ENCODE measurements at regions not wholly inside any gene's neighbourhood (a gene's known extent, or its start where the extent isn't known, plus 50 kb on each side); places are given as distances from the start of the nearest gene placed in this dataset.

- DNase-seq (ENCODE audit: low spot score): no peak
- no peak for TF ChIP-seq CTCF (IDR thresholded peaks at IDR 0.05; ENCODE audit: unreplicated experiment)
- Mint-ChIP-seq H3K4me1 (ENCODE audit: unreplicated experiment) (peaks cover 3% of the 10 kb centered on the region), H3K4me3 (ENCODE audit: unreplicated experiment) (no peak overlapping the region), H3K27me3 (ENCODE audit: unreplicated experiment) (peaks cover 2% of the 10 kb centered on the region), H3K9me3 (ENCODE audit: unreplicated experiment) (no peaks in the 10 kb centered on the region), H3K36me3 (ENCODE audit: low read depth, unreplicated experiment) (no peaks in the 10 kb centered on the region), H3K27ac (ENCODE audit: unreplicated experiment) (no peak overlapping the region)
Measured at GRCh38 chr6:156464100-156464878, 312.9 kb upstream of the ARID1B start.

- H3K27ac Mint-ChIP-seq (ENCODE audit: unreplicated experiment): no peak overlapping the region
- no peak for DNase-seq (ENCODE audit: low spot score)
- peaks cover 2% of the 10 kb centered on the region for H3K27me3 Mint-ChIP-seq (ENCODE audit: unreplicated experiment)
- H3K9me3 Mint-ChIP-seq (ENCODE audit: unreplicated experiment): no peaks in the 10 kb centered on the region
- H3K36me3 Mint-ChIP-seq (ENCODE audit: low read depth, unreplicated experiment): no peaks in the 10 kb centered on the region
- H3K4me1 Mint-ChIP-seq (ENCODE audit: unreplicated experiment): peaks cover 3% of the 10 kb centered on the region
- no peak for TF ChIP-seq CTCF (IDR thresholded peaks at IDR 0.05; ENCODE audit: unreplicated experiment)
- H3K4me3 Mint-ChIP-seq (ENCODE audit: unreplicated experiment): no peak overlapping the region
Measured at GRCh38 chr6:156461647-156462046, 315.5 kb upstream of the ARID1B start.

DNA sequence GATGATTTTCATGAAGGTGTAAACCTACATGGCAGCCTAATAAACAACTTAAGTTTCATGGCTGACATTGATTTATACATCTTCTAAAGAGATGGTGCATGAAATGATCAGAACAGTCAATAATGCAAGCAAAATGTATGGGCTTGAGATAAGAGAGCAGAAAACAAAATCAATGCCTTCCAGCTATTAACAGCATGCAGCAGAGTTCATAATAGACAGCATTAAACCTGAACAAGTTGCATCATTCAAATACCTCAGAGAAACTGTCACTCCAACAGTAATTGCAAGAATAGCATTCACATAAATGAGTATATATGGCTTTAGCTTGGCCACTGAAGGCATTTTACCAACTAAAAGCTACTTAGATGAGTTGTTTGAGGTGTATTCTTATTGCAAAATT is 319.6 kb upstream of the ARID1B start:
- H3K4me1 Mint-ChIP-seq (ENCODE audit: unreplicated experiment): no peaks in the 10 kb centered on the region
- H3K36me3 Mint-ChIP-seq (ENCODE audit: low read depth, unreplicated experiment): no peaks in the 10 kb centered on the region
- H3K27me3 Mint-ChIP-seq (ENCODE audit: unreplicated experiment): peaks cover 2% of the 10 kb centered on the region
- H3K27ac Mint-ChIP-seq (ENCODE audit: unreplicated experiment): no peak overlapping the region
- no peak overlapping the region for H3K4me3 Mint-ChIP-seq (ENCODE audit: unreplicated experiment)
- no peak for TF ChIP-seq CTCF (IDR thresholded peaks at IDR 0.05; ENCODE audit: unreplicated experiment)
- DNase-seq (ENCODE audit: low spot score): no peak
- H3K9me3 Mint-ChIP-seq (ENCODE audit: unreplicated experiment): no peaks in the 10 kb centered on the region

GRCh38 chr6:156455847-156456246 is 321.3 kb upstream of the ARID1B start:
- no peaks in the 10 kb centered on the region for H3K27me3 Mint-ChIP-seq (ENCODE audit: unreplicated experiment)
- no peaks in the 10 kb centered on the region for H3K9me3 Mint-ChIP-seq (ENCODE audit: unreplicated experiment)
- H3K4me3 Mint-ChIP-seq (ENCODE audit: unreplicated experiment): no peak overlapping the region
- no peak for DNase-seq (ENCODE audit: low spot score)
- no peak for TF ChIP-seq CTCF (IDR thresholded peaks at IDR 0.05; ENCODE audit: unreplicated experiment)
- H3K36me3 Mint-ChIP-seq (ENCODE audit: low read depth, unreplicated experiment): no peaks in the 10 kb centered on the region
- H3K27ac Mint-ChIP-seq (ENCODE audit: unreplicated experiment): no peak overlapping the region
- H3K4me1 Mint-ChIP-seq (ENCODE audit: unreplicated experiment): no peaks in the 10 kb centered on the region

- no peaks in the 10 kb centered on the region for H3K36me3 Mint-ChIP-seq (ENCODE audit: low read depth, unreplicated experiment)
- no peak overlapping the region for H3K4me3 Mint-ChIP-seq (ENCODE audit: unreplicated experiment)
- H3K9me3 Mint-ChIP-seq (ENCODE audit: unreplicated experiment): no peaks in the 10 kb centered on the region
- no peak overlapping the region for H3K27ac Mint-ChIP-seq (ENCODE audit: unreplicated experiment)
- no peak for DNase-seq (ENCODE audit: low spot score)
- no peaks in the 10 kb centered on the region for H3K4me1 Mint-ChIP-seq (ENCODE audit: unreplicated experiment)
- TF ChIP-seq CTCF (IDR thresholded peaks at IDR 0.05; ENCODE audit: unreplicated experiment): no peak
- no peaks in the 10 kb centered on the region for H3K27me3 Mint-ChIP-seq (ENCODE audit: unreplicated experiment)
Measured at GRCh38 chr6:156454867-156455266, 322.3 kb upstream of the ARID1B start.

All from endothelial cell (in vitro differentiated cells).